ENCODE measurements at regions not wholly inside any gene's neighbourhood (a gene's known extent, or its start where the extent isn't known, plus 50 kb on each side); places are given as distances from the start of the nearest gene placed in this dataset.

GRCh38 chr4:130368668-130369067, 1272.7 kb downstream of the C4orf33 start:
- Histone ChIP-seq H3K9ac (ENCODE audit: insufficient read depth in 1 of 2, low read length in 2 of 2) (no peak overlapping the region), H3K9me3 (ENCODE audit: control insufficient read depth in 4 of 4, insufficient read depth in 3 of 4, low read length in 3 of 4) (no peaks in the 10 kb centered on the region), H3K27ac (ENCODE audit: low read depth in 1 of 2, low read length in 1 of 2) (no peak overlapping the region), H3K36me3 (ENCODE audit: control insufficient read depth in 4 of 4, insufficient read depth in 4 of 4, low read length in 4 of 4) (no peaks in the 10 kb centered on the region), H3K4me1 (ENCODE audit: control insufficient read depth in 5 of 5, insufficient read depth in 5 of 5, low read length in 5 of 5) (no peaks in the 10 kb centered on the region), H3K27me3 (ENCODE audit: control insufficient read depth in 3 of 3, insufficient read depth in 3 of 3, low read length in 2 of 3) (no peaks in the 10 kb centered on the region), H3K4me3 (no peak overlapping the region)
- DNase-seq = peak in 1 of 3 donors; percentile 2
- TF ChIP-seq, protein P1, sequence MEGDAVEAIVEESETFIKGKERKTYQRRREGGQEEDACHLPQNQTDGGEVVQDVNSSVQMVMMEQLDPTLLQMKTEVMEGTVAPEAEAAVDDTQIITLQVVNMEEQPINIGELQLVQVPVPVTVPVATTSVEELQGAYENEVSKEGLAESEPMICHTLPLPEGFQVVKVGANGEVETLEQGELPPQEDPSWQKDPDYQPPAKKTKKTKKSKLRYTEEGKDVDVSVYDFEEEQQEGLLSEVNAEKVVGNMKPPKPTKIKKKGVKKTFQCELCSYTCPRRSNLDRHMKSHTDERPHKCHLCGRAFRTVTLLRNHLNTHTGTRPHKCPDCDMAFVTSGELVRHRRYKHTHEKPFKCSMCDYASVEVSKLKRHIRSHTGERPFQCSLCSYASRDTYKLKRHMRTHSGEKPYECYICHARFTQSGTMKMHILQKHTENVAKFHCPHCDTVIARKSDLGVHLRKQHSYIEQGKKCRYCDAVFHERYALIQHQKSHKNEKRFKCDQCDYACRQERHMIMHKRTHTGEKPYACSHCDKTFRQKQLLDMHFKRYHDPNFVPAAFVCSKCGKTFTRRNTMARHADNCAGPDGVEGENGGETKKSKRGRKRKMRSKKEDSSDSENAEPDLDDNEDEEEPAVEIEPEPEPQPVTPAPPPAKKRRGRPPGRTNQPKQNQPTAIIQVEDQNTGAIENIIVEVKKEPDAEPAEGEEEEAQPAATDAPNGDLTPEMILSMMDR (IDR thresholded peaks at IDR 0.05; ENCODE audit: control extremely low read depth, extremely low read depth) = no peak
- no peak for ATAC-seq (ENCODE audit: insufficient read depth, low FRiP score)

GRCh38 chr4:130393231-130393630, 1297.3 kb downstream of the C4orf33 start:
- ATAC-seq (ENCODE audit: insufficient read depth, low FRiP score) = no peak
- Histone ChIP-seq H3K4me1 (ENCODE audit: control insufficient read depth in 5 of 5, insufficient read depth in 5 of 5, low read length in 5 of 5) (no peaks in the 10 kb centered on the region), H3K36me3 (ENCODE audit: control insufficient read depth in 4 of 4, insufficient read depth in 4 of 4, low read length in 4 of 4) (no peaks in the 10 kb centered on the region), H3K27me3 (ENCODE audit: control insufficient read depth in 3 of 3, insufficient read depth in 3 of 3, low read length in 2 of 3) (no peaks in the 10 kb centered on the region), H3K4me3 (no peak overlapping the region), H3K27ac (ENCODE audit: low read depth in 1 of 2, low read length in 1 of 2) (no peak overlapping the region), H3K9me3 (ENCODE audit: control insufficient read depth in 4 of 4, insufficient read depth in 3 of 4, low read length in 3 of 4) (no peaks in the 10 kb centered on the region), H3K9ac (ENCODE audit: insufficient read depth in 1 of 2, low read length in 2 of 2) (no peak overlapping the region)
- TF ChIP-seq, protein P1 (IDR thresholded peaks at IDR 0.05; ENCODE audit: control extremely low read depth, extremely low read depth) = no peak
- DNase-seq = no peak

DNA sequence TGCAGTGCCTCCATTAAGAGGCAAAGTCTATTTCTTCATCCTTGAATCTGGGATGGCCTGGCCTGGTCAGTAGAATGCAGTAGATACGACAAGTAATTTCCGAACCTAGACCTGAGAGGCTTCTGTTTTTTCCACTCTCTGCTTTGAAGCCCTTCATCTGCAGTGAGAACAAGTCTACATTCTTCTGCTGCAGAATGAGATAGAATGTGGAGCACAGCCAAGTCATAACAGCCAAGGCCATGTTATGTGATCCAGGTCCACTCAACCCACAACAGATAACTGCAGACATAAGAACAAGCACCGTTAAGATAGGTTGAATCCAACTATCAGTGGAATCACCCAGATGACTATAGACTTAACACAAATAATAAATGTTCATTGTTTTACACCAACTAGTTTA, 1297.7 kb downstream of the C4orf33 start:
- H3K9me3 ChIP-seq (ENCODE audit: control insufficient read depth in 4 of 4, insufficient read depth in 3 of 4, low read length in 3 of 4) = no peaks in the 10 kb centered on the region
- no peak overlapping the region for H3K27ac ChIP-seq (ENCODE audit: low read depth in 1 of 2, low read length in 1 of 2)
- TF ChIP-seq, protein P1 (IDR thresholded peaks at IDR 0.05; ENCODE audit: control extremely low read depth, extremely low read depth) = no peak
- no peaks in the 10 kb centered on the region for H3K36me3 ChIP-seq (ENCODE audit: control insufficient read depth in 4 of 4, insufficient read depth in 4 of 4, low read length in 4 of 4)
- 78 to 89% methylated on average over 3 of the region's 3 CpGs for WGBS, 2 donors
- no peak overlapping the region for H3K4me3 ChIP-seq
- H3K4me1 ChIP-seq (ENCODE audit: control insufficient read depth in 5 of 5, insufficient read depth in 5 of 5, low read length in 5 of 5) = no peaks in the 10 kb centered on the region
- peak in 1 of 3 donors; percentile 15 for DNase-seq
- no peak for ATAC-seq (ENCODE audit: insufficient read depth, low FRiP score)
- no peak overlapping the region for H3K9ac ChIP-seq (ENCODE audit: insufficient read depth in 1 of 2, low read length in 2 of 2)
- H3K27me3 ChIP-seq (ENCODE audit: control insufficient read depth in 3 of 3, insufficient read depth in 3 of 3, low read length in 2 of 3) = no peaks in the 10 kb centered on the region

GRCh38 chr4:130395871-130396270, 1299.9 kb downstream of the C4orf33 start:
- Histone ChIP-seq H3K9ac (ENCODE audit: insufficient read depth in 1 of 2, low read length in 2 of 2) (no peak overlapping the region), H3K4me3 (no peak overlapping the region), H3K36me3 (ENCODE audit: control insufficient read depth in 4 of 4, insufficient read depth in 4 of 4, low read length in 4 of 4) (no peaks in the 10 kb centered on the region), H3K4me1 (ENCODE audit: control insufficient read depth in 5 of 5, insufficient read depth in 5 of 5, low read length in 5 of 5) (no peaks in the 10 kb centered on the region), H3K27ac (ENCODE audit: low read depth in 1 of 2, low read length in 1 of 2) (no peak overlapping the region), H3K9me3 (ENCODE audit: control insufficient read depth in 4 of 4, insufficient read depth in 3 of 4, low read length in 3 of 4) (no peaks in the 10 kb centered on the region), H3K27me3 (ENCODE audit: control insufficient read depth in 3 of 3, insufficient read depth in 3 of 3, low read length in 2 of 3) (no peaks in the 10 kb centered on the region)
- 57 to 72% methylated on average over 2 of the region's 2 CpGs for WGBS, 2 donors
- DNase-seq (peak in 1 of 3 donors; percentile 2), ATAC-seq (ENCODE audit: insufficient read depth, low FRiP score) (no peak)
- TF ChIP-seq, protein P1 (IDR thresholded peaks at IDR 0.05; ENCODE audit: control extremely low read depth, extremely low read depth) = no peak

All from lung (tissue), 11 donors.